Activated T-cell treated with anti-CD3 and anti-CD28 coated beads, Interleukin-2, amount 50 U/mL, for 72 hours (primary cell): ENCODE measurements at regions not wholly inside any gene's neighbourhood (a gene's known extent, or its start where the extent isn't known, plus 50 kb on each side); places are given as distances from the start of the nearest gene placed in this dataset.

ENCODE experiments used
- ATAC-seq, 2 donors: fragments of 150-1000 bp; cut with Tn5 transposase; replicated peaks in 1 of 2; 2 replicates each; pipeline ENCODE4 v1.10.0; 2021; ENCODE audit warnings: moderate library complexity in 2 of 2, mild to moderate bottlenecking in 1 of 2
- DNase-seq, 2 donors: peaks; one replicate each; pipeline ENCODE4 v3.0.0; 2021 to 2022; ENCODE audit warnings: mixed read lengths in 1 of 2
- H3K27ac Mint-ChIP-seq: one replicate; pipeline ENCODE4 v1.8.0; 2022; ENCODE audit warnings: mild to moderate bottlenecking, moderate library complexity, mixed read lengths
- H3K27me3 Mint-ChIP-seq: one replicate; pipeline ENCODE4 v1.8.0; 2022; ENCODE audit warnings: low read depth, mixed read lengths
- H3K36me3 Mint-ChIP-seq, 2 donors: one replicate each; pipeline ENCODE4 v1.8.0; 2022; ENCODE audit warnings: mixed read lengths in 2 of 2, mild to moderate bottlenecking in 1 of 2; ENCODE audit not compliant: insufficient read depth in 2 of 2
- H3K4me1 Mint-ChIP-seq: one replicate; pipeline ENCODE4 v1.8.0; 2022; ENCODE audit warnings: low read depth, mixed read lengths
- H3K4me3 Mint-ChIP-seq, 2 donors: one replicate each; pipeline ENCODE4 v1.8.0; 2022; ENCODE audit warnings: mild to moderate bottlenecking in 2 of 2, mixed read lengths in 2 of 2, moderate library complexity in 2 of 2
- H3K9me3 Mint-ChIP-seq, 2 donors: one replicate each; pipeline ENCODE4 v1.8.0; 2022; ENCODE audit warnings: mixed read lengths in 2 of 2

DNA sequence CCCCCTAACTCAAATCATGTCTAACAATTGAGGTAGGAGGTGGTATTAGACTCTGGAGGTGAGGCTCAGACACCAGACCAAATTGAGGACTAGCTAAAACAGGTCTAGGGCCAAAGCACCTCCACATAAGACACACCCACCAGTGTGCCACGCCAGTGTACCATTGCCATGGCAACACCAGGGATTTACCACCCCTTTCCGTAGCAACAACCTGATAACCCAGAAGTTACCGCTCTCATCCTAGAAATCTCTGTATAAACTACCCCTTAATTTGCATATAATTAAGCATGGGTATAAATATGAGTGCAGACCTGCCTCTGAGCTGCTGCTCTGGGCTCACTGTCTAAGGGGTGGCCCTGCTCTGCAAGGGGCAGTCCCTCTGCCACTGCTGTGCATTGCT, 57.4 kb upstream of the PPP2R5C start:
- Mint-ChIP-seq H3K9me3 (no peaks in the 10 kb centered on the region), H3K36me3 (no peaks in the 10 kb centered on the region), H3K4me1 (peaks cover 30% of the 10 kb centered on the region), H3K4me3 (no peak overlapping the region), H3K27ac (no peak overlapping the region), H3K27me3 (no peaks in the 10 kb centered on the region)
- DNase-seq (no peak), ATAC-seq (no peak)

DNA sequence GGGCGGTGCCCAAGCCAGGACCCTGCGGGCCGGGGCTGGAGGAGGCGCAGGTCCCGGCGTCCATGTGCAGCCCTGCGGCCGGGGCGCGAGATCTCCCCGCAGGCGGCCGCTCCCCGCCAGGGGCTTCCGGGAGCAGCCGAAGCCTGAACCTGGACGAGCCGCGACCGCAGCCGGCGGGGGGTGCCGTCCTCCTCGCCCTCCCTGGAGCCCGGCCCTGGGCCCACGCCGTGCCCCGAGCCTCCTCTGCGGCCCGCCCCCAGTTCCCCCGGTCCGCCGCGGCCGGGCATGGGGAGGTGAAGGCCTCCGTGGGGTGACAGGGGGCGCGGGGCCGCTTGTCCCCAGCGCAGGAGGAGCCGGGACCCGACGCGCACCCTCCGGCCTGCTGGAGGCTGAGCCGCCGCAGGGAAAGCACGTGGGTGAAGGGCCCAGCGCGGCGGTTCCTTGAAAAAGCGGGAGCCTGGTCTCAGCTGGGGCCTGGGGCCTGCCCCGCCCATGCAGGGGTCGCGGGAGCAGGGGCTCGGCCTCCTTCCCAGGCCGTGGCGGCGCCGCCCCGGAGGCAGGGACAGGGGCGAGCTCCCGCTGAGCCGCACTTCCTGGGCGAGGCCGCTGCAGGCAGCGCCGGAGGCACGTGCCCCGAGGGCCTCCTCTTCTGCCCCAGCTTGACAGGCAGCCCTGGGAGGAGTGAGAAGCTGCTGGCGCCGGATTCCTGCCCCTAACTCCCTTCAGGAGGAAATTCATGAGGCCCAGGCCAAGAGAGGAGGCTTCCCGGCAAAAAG, 55.6 kb upstream of the PPP2R5C start:
- H3K9me3 Mint-ChIP-seq, result no peaks in the 10 kb centered on the region
- H3K36me3 Mint-ChIP-seq, result no peaks in the 10 kb centered on the region
- peak; percentile 55 to 68 for ATAC-seq
- no peak overlapping the region for H3K27ac Mint-ChIP-seq
- H3K4me3 Mint-ChIP-seq, result peak overlapping the region; percentile 54 to 89
- H3K27me3 Mint-ChIP-seq, result no peaks in the 10 kb centered on the region
- H3K4me1 Mint-ChIP-seq, result peaks cover 30% of the 10 kb centered on the region
- DNase-seq, result peak; percentile 57 to 64

- Mint-ChIP-seq H3K27ac (no peak overlapping the region), H3K4me1 (peaks cover 30% of the 10 kb centered on the region), H3K36me3 (no peaks in the 10 kb centered on the region), H3K4me3 (peak overlapping the region in 1 of 2 donors; percentile 61), H3K27me3 (no peaks in the 10 kb centered on the region), H3K9me3 (no peaks in the 10 kb centered on the region)
- DNase-seq, result no peak
- no peak for ATAC-seq
Measured at GRCh38 chr14:101706509-101707067, 54.9 kb upstream of the PPP2R5C start.

DNA sequence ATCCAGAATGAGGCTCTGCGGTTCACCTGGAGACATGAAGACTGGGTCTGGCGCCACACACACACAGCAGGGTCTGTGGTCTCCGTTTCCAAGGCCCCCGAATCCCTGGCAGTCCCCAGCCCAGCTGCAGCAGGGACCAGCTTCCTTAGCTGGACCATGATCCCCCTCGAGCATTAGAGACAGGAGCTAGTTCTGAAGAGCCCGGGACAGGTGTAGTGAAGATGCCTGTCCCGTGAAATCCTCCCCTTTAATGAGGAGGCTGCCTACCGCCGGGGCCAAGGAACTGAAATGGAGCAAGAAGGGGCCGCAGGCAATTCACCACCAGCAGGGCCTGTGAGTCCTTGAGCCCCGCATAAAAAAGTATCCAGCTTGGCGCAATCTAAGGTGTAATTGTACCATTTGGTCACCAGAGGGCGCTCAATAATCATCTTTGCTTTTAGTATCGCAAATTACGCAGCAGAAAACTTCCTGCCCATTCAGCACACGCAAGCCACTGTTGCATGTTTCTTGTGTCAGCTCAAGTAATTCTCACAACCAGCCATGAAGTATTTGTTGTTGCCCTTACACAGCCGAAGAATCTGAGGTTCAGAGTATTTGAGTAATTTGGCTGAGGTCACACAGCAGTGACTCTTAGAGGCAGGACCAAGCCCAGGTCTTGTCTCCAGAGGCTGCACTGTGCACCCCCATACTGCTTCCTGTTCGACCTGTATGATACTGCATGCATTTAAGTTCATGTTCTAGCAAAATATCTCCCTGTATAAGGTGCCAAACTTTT, 54.3 kb upstream of the PPP2R5C start:
- Mint-ChIP-seq H3K27me3 (no peaks in the 10 kb centered on the region), H3K9me3 (no peaks in the 10 kb centered on the region), H3K27ac (peak overlapping the region; percentile 71), H3K4me3 (peak overlapping the region; percentile 57 to 61), H3K4me1 (peaks cover 30% of the 10 kb centered on the region), H3K36me3 (no peaks in the 10 kb centered on the region)
- DNase-seq (peak; percentile 59 to 74), ATAC-seq (peak; percentile 81 to 84)

GRCh38 chr14:101707863-101708620, 53.5 kb upstream of the PPP2R5C start:
- Mint-ChIP-seq H3K4me3 (peak overlapping the region; percentile 57 to 61), H3K27me3 (no peaks in the 10 kb centered on the region), H3K36me3 (no peaks in the 10 kb centered on the region), H3K9me3 (no peaks in the 10 kb centered on the region), H3K27ac (peak overlapping the region; percentile 71), H3K4me1 (peaks cover 30% of the 10 kb centered on the region)
- ATAC-seq (peak; percentile 25 to 36), DNase-seq (no peak)

GRCh38 chr14:101708853-101709532, 52.5 kb upstream of the PPP2R5C start:
- Mint-ChIP-seq H3K36me3 (peaks cover 0 to 2% of the 10 kb centered on the region in 2 donors), H3K4me1 (peaks cover 30% of the 10 kb centered on the region), H3K9me3 (no peaks in the 10 kb centered on the region), H3K27ac (no peak overlapping the region), H3K27me3 (no peaks in the 10 kb centered on the region), H3K4me3 (no peak overlapping the region)
- no peak for ATAC-seq
- no peak for DNase-seq

GRCh38 chr14:101709533-101709881, 52.0 kb upstream of the PPP2R5C start:
- no peak overlapping the region for H3K27ac Mint-ChIP-seq
- ATAC-seq, result no peak
- peaks cover 0 to 2% of the 10 kb centered on the region in 2 donors for H3K36me3 Mint-ChIP-seq

GRCh38 chr14:101709962-101710931, 51.3 kb upstream of the PPP2R5C start:
- no peak for DNase-seq
- peaks cover 0 to 2% of the 10 kb centered on the region in 2 donors for H3K36me3 Mint-ChIP-seq
- peaks cover 29% of the 10 kb centered on the region for H3K4me1 Mint-ChIP-seq
- H3K4me3 Mint-ChIP-seq, result no peak overlapping the region
- no peak overlapping the region for H3K27ac Mint-ChIP-seq
- H3K27me3 Mint-ChIP-seq, result no peaks in the 10 kb centered on the region
- peaks cover 0 to 2% of the 10 kb centered on the region in 2 donors for H3K9me3 Mint-ChIP-seq
- no peak for ATAC-seq

More at GRCh38 chr14:101709533-101709881, 52.0 kb upstream of the PPP2R5C start:
- no peak for DNase-seq
- Mint-ChIP-seq H3K27me3 (no peaks in the 10 kb centered on the region), H3K4me3 (no peak overlapping the region), H3K9me3 (peaks cover 0 to 2% of the 10 kb centered on the region in 2 donors), H3K4me1 (peaks cover 30% of the 10 kb centered on the region)

GRCh38 chr14:101711041-101711856, 50.3 kb upstream of the PPP2R5C start:
- peaks cover 0 to 2% of the 10 kb centered on the region in 2 donors for H3K9me3 Mint-ChIP-seq
- H3K4me3 Mint-ChIP-seq, result no peak overlapping the region
- H3K36me3 Mint-ChIP-seq, result peaks cover 0 to 2% of the 10 kb centered on the region in 2 donors
- H3K4me1 Mint-ChIP-seq, result peaks cover 29% of the 10 kb centered on the region
- H3K27ac Mint-ChIP-seq, result no peak overlapping the region
- H3K27me3 Mint-ChIP-seq, result no peaks in the 10 kb centered on the region
- DNase-seq, result no peak
- no peak for ATAC-seq
